Hematopoietic multipotent progenitor cell (in vitro differentiated cells): ENCODE measurements at regions not wholly inside any gene's neighbourhood (a gene's known extent, or its start where the extent isn't known, plus 50 kb on each side); places are given as distances from the start of the nearest gene placed in this dataset.

Experiments used
- DNase-seq, 3 donors: peaks; one replicate each; pipeline ENCODE4 v3.0.0-alpha.2; 2011 to 2015; ENCODE audit warnings: low read depth in 2 of 3, low spot score in 2 of 3

DNA sequence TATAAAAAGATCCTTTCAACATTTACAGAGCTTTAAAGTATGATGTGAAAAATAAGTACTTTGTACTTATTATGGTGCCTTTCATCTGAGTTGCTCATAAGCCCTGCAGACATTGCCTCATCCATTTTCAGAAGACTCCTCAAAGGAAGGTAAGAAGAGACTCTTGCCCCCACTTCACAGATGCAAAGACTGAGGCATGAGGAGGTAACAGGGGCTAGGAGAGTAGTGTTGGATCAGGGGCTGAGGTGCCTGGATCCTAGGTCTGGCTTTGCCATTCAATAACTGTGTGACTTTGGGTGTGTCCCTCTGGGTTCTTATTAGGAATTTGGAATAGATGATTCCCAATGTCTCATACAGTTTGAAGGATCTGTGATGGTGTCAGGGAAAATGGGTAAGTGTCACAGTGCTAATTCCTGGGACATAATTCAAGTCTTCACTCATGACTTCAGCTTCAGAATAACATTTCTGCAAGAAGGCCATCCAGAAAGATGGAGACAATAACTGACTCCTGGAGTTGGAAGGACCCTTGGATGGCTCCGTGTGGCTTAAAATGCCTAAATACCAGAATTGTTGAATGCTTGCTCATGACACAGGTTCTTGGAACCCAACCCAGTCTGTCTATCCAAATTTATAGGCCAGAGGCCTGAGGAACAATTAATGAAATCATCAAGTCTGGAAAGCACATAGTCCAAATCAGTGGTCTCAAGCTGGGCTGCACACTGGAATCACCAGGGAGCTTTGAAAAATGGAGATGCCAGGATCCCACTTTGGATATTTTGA lies 93.1 kb upstream of the RUNX1 start:
- no peak for DNase-seq

DNA sequence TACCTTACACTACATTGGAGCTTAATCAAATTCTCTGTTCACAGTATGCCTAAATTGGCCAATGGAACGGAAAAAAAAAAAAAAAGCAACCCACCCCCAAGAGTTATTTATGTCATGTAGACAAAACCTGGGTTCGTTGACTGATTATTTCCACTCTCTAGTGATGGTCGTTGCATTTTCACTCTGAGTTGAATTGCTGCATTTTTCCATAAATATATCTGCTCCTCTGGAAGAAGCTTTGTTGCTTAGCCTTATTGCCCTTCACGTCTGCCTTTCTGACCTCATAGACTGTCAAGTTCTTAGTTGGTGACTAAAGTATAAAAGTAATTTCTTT lies 90.2 kb upstream of the RUNX1 start:
- DNase-seq: no peak

- peak in 2 of 3 donors; percentile 67 to 85 for DNase-seq
These were observed 89.7 kb upstream of the RUNX1 start for GRCh38 chr21:35138665-35139381.

DNA sequence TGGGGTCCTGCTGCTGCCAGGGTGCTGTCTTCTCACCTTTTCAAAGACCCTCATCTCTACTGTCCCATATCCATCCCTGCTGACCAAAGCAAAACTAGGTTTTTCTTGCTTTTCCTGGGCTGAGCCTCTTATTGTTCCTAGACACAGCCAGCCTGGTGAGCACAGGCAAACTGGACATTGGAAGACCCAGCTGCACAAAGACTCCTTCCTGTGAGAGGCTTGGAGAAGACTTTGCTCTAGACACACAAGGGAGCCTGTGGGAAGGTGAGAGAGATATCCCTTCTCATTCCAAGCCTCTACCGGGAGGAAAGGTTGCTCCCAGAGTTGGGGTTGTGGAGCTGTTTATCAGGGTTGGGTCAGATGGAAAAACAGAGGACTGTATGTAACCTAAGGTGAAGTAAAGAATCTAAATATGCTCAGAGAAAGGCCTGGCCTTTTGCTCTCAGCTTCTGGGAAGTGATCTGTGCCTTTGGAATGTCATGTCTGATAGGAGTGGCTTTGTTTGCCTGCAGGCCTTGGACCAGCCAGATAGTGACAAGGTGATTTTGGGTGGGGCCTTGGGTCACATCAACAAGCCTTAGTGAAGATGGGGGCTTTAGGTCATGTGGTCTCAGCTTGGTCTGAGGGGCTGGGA lies 87.6 kb upstream of the RUNX1 start:
- no peak for DNase-seq

DNA sequence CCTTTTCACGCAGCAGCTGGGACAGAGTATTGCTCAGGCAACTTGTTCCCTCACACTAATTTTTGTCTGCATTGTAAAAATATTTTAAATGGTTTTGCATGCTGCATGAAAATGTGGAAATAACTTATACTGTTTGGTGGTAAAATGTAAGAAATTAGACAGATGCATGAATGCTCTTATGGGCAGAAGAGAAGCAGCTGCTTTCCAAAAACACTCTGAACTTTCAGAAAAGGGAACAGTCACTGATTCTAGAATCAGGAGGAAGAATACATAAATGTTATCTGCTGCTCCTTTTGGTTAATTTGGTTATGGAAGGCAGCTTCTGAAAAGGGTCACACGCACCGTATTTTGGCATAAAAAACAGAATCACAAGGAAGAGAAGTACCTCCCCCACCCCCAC lies 87.0 kb upstream of the RUNX1 start:
- no peak for DNase-seq

GRCh38 chr21:35135481-35135880 lies 86.4 kb upstream of the RUNX1 start:
- DNase-seq: no peak

DNA sequence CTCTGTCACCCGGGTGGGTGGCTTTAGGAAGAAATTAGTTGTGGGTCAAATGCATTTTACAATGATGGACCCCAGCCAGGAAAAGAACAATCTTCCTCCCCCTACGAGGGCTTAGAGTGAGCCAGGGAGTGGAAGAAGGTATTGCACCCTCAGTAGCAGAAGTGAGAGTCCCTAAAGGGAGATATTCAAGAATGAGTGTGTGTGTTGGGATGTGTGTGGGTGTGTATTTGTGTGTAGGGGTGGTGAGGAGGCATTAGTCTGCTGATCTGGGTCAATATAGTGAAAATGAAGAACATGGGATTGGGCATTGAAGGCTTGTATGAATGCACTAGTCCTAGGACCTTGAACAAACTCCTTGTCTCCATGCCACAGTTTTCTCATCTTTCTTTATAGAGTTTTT lies 85.2 kb upstream of the RUNX1 start:
- no peak for DNase-seq

DNA sequence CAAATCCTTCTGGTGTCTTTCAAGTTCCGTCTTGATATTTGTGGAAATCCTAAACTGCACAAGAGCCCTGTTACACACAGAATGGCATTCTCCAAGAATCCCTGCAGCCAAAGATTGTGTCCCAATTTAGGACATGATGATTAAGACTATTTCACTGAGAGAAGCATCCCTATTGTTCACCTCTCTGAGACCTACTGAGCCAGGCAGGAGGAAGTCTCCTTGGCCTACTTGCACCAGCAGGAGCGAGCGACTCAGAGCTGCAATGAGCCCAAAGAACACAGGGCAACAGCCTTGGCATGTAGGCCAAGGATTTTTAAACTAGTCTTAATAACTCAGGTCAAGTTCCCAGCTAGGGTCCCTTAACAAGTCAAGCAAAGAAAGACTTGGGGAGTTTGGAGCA lies 79.4 kb upstream of the RUNX1 start:
- no peak for DNase-seq

DNA sequence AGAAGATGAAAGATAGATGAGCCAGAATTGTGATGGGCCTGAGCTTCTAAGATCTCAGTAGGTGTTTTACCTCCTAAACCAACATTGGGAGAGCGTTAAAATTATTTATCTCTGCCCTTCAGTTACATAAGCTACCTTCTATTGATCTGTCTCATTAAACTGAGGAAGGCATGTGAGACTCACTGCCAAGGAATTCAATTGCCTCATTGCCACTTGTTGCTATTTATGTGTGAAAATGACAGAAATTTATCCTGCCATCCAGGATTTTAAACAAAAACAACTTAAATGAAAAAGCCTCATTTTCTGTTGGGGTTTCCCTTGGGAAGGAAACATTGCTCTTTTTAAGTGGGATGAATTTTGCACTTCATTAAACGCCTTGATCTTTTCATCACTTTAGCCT lies 78.7 kb upstream of the RUNX1 start:
- DNase-seq: no peak

DNA sequence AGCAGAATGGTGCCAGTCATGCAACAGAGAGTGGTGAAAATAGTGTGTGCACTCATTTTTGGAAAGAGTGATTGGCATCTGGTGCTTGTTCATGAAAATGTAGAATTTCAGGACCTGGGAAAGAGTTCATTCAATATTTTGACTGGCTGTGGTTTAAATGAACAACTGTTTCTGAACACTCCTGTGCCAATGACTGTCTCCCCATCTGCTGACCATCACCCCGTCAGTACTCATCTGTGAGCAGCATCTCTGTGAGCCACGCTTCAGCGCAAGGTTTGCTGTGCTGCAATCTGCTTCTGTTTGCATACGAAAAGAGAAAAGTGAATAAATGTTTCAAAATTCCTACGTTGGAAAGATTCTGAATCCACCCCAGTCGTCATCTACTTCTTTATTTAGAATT lies 77.9 kb upstream of the RUNX1 start:
- no peak for DNase-seq

DNA sequence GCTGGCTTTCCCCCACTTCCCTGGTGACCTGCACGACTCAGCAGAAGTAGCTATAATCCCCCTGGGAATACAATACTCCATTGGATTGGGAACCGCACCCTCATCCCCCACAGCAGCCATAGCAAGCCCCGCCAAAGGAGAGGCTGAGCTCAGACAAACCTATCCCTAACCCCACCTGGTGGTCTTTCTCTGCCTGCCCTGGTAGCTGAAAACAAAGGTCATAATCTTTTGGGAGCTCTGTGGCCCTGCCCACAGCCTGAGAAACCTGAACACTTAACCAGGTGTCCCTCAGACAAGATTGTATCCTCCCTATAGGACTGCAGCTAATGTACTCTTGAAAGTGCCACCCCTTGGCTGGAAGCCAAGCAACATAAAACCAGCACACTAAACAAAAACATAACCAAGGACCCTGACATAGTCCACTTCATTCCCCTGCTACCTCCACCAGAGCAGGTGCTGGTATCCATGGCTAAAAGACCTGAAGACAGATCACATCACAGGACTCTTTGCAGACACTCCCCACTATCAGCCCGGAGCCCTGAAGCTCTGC lies 71.6 kb upstream of the RUNX1 start:
- no peak for DNase-seq

DNA sequence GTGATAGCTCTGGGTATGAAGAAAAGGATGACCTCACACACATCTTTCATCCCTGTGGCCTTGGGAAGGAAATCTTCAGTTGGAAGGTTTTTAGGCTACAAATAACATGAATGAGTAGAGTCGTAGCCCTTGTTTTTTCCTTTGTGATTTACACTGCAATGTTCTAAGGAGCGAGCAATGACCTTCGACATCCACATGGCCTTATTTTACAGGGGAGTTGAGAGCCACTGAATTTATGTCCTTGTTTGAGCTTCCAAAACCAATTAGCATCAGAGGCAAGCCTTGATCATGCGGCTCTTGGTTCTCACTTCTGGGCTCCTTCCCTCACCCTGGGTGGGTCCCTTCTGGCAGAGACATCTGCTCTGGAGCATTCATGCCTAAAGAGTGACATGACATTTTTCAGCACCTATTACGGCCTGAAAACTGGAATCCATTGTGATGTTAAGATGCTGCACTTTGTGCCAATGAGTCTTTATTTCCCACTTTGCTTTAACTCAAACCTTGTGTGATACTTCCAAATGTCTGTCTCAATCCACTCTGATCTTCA lies 70.5 kb upstream of the RUNX1 start:
- DNase-seq: no peak

DNA sequence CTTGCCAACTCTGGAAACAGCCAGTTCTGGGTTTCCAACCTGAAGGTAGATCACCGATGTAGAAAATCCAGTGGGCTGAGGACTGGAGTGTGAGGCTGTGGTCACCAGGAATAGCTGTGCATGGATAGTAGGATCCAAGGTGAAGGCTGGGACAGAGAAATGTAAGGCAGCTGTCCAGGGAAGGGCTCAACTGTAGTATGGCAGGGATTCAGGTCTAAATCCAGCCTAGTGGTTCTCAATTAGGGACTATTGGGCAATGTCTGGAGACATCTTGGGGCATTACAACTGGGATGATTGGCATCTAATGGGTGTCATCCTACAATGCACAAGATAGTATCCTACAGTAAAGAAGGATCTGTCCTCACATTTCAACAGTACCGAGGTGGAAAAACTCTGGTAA lies 67.7 kb upstream of the RUNX1 start:
- no peak for DNase-seq

- no peak for DNase-seq
These were observed 64.0 kb upstream of the RUNX1 start for GRCh38 chr21:35113064-35113463.

- DNase-seq: no peak
These were observed 62.3 kb upstream of the RUNX1 start for GRCh38 chr21:35111321-35111930.

GRCh38 chr21:35108887-35109286 lies 59.8 kb upstream of the RUNX1 start:
- DNase-seq: no peak

- DNase-seq: no peak
These were observed 58.4 kb upstream of the RUNX1 start for GRCh38 chr21:35107520-35107919.

DNA sequence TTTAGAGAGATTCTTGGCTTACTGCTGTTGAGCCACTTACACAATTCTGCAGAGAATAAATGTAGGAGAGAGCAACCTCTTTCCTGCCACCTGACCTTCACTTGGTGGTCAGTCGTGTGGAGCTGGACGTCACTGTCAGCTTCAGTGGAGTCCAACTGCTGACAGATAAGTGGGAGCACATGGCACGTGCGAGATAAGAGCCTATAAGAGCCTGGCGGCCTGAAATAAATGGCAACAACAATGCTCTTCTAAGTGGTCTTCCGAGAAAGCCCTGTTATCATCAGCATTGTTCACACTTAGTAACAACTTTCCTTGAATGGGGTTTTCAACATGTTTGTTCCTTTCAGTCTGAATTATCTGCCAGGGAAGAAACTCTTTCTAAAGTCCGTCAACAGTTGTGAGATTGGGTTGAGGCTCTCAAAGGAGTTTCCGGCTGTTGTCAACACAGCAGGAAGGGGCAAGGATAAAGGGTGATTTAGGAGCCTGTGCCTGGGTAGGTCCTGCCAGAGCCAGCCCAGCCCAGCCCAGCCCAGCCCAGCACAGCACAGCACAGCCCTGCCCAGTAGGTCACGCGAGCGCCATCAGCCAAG lies 57.2 kb upstream of the RUNX1 start:
- DNase-seq: no peak

GRCh38 chr21:35102488-35103371 lies 53.6 kb upstream of the RUNX1 start:
- DNase-seq: peak; percentile 17 to 97 (median 83)

DNA sequence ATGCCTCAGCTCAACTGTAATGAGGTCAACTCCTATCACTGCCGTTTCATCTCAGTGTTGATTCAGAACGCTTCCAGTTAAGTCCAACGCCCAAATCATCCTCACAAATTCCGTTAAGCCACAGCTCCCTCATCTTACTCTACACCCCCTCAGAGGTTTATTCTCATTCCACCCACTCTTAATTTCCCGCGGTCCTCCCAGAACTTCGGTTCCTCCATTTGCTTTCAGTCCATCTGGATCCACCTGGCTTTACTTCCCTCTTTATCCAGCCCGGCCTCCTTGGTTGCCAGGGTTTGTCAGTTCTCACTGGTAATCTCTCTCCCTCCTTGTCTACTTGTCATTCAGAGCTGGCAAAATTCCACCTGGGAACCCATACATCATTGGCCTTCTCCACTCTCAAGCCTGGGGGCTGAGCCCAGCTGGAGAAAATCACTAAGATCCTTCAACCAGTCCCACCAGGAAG lies 51.3 kb upstream of the RUNX1 start:
- no peak for DNase-seq
